Ascending aorta (tissue), 2 donors: ENCODE measurements at regions not wholly inside any gene's neighbourhood (a gene's known extent, or its start where the extent isn't known, plus 50 kb on each side); places are given as distances from the start of the nearest gene placed in this dataset.

Source experiments
- DNase-seq, 2 donors: peaks; one replicate each; pipeline ENCODE4 v3.0.0-alpha.2; 2019; ENCODE audit warnings: low spot score in 2 of 2
- H3K27ac ChIP-seq, 2 donors: fragments of 200-600 bp; sonication (generic); one replicate each; pipeline ENCODE4 v1.5.1; 2016 to 2017; ENCODE audit warnings: mild to moderate bottlenecking in 1 of 2
- H3K27me3 ChIP-seq: fragments of 200-600 bp; sonication (generic); one replicate; pipeline ENCODE4 v1.5.1; 2017
- H3K36me3 ChIP-seq, 2 donors: fragments of 200-600 bp; sonication (generic); one replicate each; pipeline ENCODE4 v1.5.1; 2016
- H3K4me1 ChIP-seq, 2 donors: fragments of 200-600 bp; sonication (generic); one replicate each; pipeline ENCODE4 v1.5.1; 2016 to 2017; ENCODE audit warnings: mild to moderate bottlenecking in 1 of 2
- H3K4me3 ChIP-seq, 2 donors: fragments of 200-600 bp; sonication (generic); one replicate each; pipeline ENCODE4 v1.5.1; 2016 to 2017; ENCODE audit warnings: mild to moderate bottlenecking in 1 of 2
- H3K9me3 ChIP-seq, 2 donors: fragments of 200-600 bp; sonication (generic); one replicate each; pipeline ENCODE4 v1.5.1; 2016
- intact Hi-C: fragments of 100-400 bp; cut with DNase I; formaldehyde crosslinking; loops from one replicate; pipeline ENCODE4 v1.15.1; 2023
- TF ChIP-seq, protein P1 (sequence below), 3 experiments: fragments of 200-600 bp in 2 of 3; fragments of 450-650 bp in 1 of 3; sonication (generic) in 2 of 3; IDR thresholded peaks; one replicate each; pipeline ENCODE4 v1.5.1; 2016 to 2019; ENCODE audit warnings: antibody characterized with exemption in 3 of 3, mild to moderate bottlenecking in 1 of 3, moderate library complexity in 1 of 3

DNA sequence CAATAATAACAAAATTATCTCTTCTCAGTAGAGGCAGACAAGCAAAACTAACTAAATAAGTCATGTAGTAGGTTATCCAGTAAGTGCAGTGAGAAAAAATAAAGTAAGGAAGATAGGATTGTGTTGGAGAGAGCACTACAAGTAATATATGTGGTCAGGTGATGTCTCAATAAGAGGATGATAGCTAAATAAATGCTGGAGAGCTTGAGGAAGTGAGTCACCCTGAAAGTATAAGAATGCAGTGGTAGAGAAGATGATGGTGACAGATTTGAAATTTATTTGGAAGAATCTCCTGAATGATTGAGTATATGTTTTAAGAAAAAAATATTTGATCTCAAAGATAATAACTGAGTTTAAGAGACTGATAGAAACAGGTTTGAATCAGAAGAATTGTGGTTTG, 152.2 kb upstream of the PRR20A start:
- no peak for DNase-seq
- Histone ChIP-seq H3K27ac (no peak overlapping the region), H3K9me3 (no peaks in the 10 kb centered on the region), H3K27me3 (no peaks in the 10 kb centered on the region), H3K4me3 (no peak overlapping the region), H3K36me3 (no peaks in the 10 kb centered on the region), H3K4me1 (no peaks in the 10 kb centered on the region)
- TF ChIP-seq, protein P1, sequence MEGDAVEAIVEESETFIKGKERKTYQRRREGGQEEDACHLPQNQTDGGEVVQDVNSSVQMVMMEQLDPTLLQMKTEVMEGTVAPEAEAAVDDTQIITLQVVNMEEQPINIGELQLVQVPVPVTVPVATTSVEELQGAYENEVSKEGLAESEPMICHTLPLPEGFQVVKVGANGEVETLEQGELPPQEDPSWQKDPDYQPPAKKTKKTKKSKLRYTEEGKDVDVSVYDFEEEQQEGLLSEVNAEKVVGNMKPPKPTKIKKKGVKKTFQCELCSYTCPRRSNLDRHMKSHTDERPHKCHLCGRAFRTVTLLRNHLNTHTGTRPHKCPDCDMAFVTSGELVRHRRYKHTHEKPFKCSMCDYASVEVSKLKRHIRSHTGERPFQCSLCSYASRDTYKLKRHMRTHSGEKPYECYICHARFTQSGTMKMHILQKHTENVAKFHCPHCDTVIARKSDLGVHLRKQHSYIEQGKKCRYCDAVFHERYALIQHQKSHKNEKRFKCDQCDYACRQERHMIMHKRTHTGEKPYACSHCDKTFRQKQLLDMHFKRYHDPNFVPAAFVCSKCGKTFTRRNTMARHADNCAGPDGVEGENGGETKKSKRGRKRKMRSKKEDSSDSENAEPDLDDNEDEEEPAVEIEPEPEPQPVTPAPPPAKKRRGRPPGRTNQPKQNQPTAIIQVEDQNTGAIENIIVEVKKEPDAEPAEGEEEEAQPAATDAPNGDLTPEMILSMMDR (IDR thresholded peaks at IDR 0.05) = no peak
- intact Hi-C loops = no loop called here

DNA sequence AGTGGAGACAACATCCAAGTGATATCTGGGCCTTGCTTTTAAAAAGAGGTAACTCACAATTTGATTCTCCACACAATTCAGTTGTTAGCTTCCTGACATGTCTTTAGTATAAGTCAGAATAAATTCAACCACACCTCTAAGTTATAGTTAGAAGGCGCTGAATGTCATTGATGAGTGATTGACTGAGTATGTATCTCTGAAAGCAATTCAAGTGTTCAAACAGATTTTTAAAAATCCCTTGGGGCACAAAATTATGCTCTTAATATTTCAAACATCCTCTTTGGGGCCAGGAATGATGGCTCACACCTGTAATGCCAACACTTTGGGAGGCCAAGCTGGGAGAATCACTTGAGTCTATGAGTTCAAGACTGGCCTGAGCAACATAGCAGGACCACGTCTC, 137.0 kb upstream of the PRR20A start:
- intact Hi-C loops = no loop called here
- no peaks in the 10 kb centered on the region for H3K4me1 ChIP-seq
- no peak overlapping the region for H3K4me3 ChIP-seq
- TF ChIP-seq, protein P1 (IDR thresholded peaks at IDR 0.05) = no peak
- no peak for DNase-seq
- H3K36me3 ChIP-seq = no peaks in the 10 kb centered on the region
- no peak overlapping the region for H3K27ac ChIP-seq
- no peaks in the 10 kb centered on the region for H3K27me3 ChIP-seq
- H3K9me3 ChIP-seq = peaks cover 0 to 3% of the 10 kb centered on the region in 2 donors

- TF ChIP-seq, protein P1 (IDR thresholded peaks at IDR 0.05) = no peak
- no peaks in the 10 kb centered on the region for H3K36me3 ChIP-seq
- H3K27ac ChIP-seq = no peak overlapping the region
- no peak overlapping the region for H3K4me3 ChIP-seq
- H3K27me3 ChIP-seq = no peaks in the 10 kb centered on the region
- no peaks in the 10 kb centered on the region for H3K4me1 ChIP-seq
- DNase-seq = no peak
- intact Hi-C loops = no loop called here
- H3K9me3 ChIP-seq = no peaks in the 10 kb centered on the region
Measured at GRCh38 chr13:57017357-57017756, 123.4 kb upstream of the PRR20A start.

- no peaks in the 10 kb centered on the region for H3K4me1 ChIP-seq
- DNase-seq = no peak
- intact Hi-C loops = no loop called here
Measured at GRCh38 chr13:57018915-57019314, 121.8 kb upstream of the PRR20A start.

DNA sequence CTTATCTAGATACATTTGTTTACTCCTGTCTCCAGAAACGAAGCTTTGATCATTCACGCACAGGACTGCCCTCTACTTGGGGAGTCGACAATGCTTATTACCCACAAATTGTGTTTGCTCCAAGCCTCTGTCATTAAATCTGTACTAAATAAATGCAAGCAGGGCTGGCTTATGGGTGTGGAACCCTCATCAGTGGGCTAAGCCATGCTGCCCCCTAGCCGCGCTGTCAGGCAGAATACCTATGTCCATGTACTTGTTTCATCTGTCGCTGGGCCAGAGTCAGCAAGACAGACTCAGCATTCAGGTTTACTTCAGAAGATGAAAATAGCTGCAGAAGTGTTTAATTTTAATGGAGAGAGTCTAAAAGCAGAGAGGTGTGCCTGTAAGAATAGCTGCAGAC, 110.0 kb upstream of the PRR20A start:
- Histone ChIP-seq H3K27me3 (no peaks in the 10 kb centered on the region), H3K4me3 (no peak overlapping the region), H3K27ac (no peak overlapping the region), H3K4me1 (no peaks in the 10 kb centered on the region), H3K36me3 (no peaks in the 10 kb centered on the region), H3K9me3 (no peaks in the 10 kb centered on the region)
- TF ChIP-seq, protein P1 (IDR thresholded peaks at IDR 0.05) = no peak
- intact Hi-C loops = no loop called here
- DNase-seq = no peak

More at GRCh38 chr13:57018915-57019314, 121.8 kb upstream of the PRR20A start:
- TF ChIP-seq, protein P1 (IDR thresholded peaks at IDR 0.05) = no peak
- Histone ChIP-seq H3K36me3 (no peaks in the 10 kb centered on the region), H3K4me3 (no peak overlapping the region), H3K27me3 (no peaks in the 10 kb centered on the region), H3K9me3 (peaks cover 0 to 6% of the 10 kb centered on the region in 2 donors), H3K27ac (no peak overlapping the region)

GRCh38 chr13:57036290-57036689, 104.4 kb upstream of the PRR20A start:
- Histone ChIP-seq H3K4me1 (no peaks in the 10 kb centered on the region), H3K27ac (no peak overlapping the region), H3K27me3 (no peaks in the 10 kb centered on the region), H3K4me3 (no peak overlapping the region), H3K36me3 (no peaks in the 10 kb centered on the region), H3K9me3 (no peaks in the 10 kb centered on the region)
- TF ChIP-seq, protein P1 (IDR thresholded peaks at IDR 0.05) = no peak
- no peak for DNase-seq
- intact Hi-C loops = no loop called here
